ENCODE measurements at regions not wholly inside any gene's neighbourhood (a gene's known extent, or its start where the extent isn't known, plus 50 kb on each side); places are given as distances from the start of the nearest gene placed in this dataset.

GRCh38 chr12:124399622-124400021 lies 104.7 kb downstream of the RFLNA start:
- TF ChIP-seq CTCF (IDR thresholded peaks at IDR 0.05; ENCODE audit: low read length) (peak; percentile 48), EZH2 (optimal IDR thresholded peaks at IDR 0.05; ENCODE audit: low read depth, low read length) (no peak), EZH2phosphoT487 (IDR thresholded peaks at IDR 0.05; ENCODE audit: low read length) (no peak)
